Mucosa of rectum (tissue), 2 donors: ENCODE measurements at regions not wholly inside any gene's neighbourhood (a gene's known extent, or its start where the extent isn't known, plus 50 kb on each side); places are given as distances from the start of the nearest gene placed in this dataset.

Experiments
- H3K27ac ChIP-seq, 2 donors: one replicate each; pipeline ENCODE4 v1.7.0; 2013; ENCODE audit warnings: inconsistent platforms in 2 of 2, low read depth in 2 of 2, low read length in 2 of 2
- H3K27me3 ChIP-seq, 2 donors: one replicate each; pipeline ENCODE4 v1.7.0; 2013; ENCODE audit warnings: low read length in 2 of 2; ENCODE audit not compliant: control insufficient read depth in 2 of 2, insufficient read depth in 2 of 2
- H3K36me3 ChIP-seq, 2 donors: one replicate each; pipeline ENCODE4 v1.7.0; 2013; ENCODE audit warnings: low read length in 2 of 2; ENCODE audit not compliant: control insufficient read depth in 2 of 2, insufficient read depth in 2 of 2
- H3K4me1 ChIP-seq, 2 donors: one replicate each; pipeline ENCODE4 v1.7.0; 2013; ENCODE audit warnings: low read length in 2 of 2, mild to moderate bottlenecking in 1 of 2; ENCODE audit not compliant: control insufficient read depth in 2 of 2, insufficient read depth in 2 of 2
- H3K4me3 ChIP-seq, 2 donors: one replicate each; pipeline ENCODE4 v1.7.0; 2013; ENCODE audit warnings: low read length in 2 of 2
- H3K9ac ChIP-seq, 2 donors: one replicate each; pipeline ENCODE4 v1.7.0; 2013; ENCODE audit warnings: low read length in 2 of 2, low read depth in 1 of 2, mild to moderate bottlenecking in 1 of 2
- H3K9me3 ChIP-seq, 2 donors: one replicate each; pipeline ENCODE4 v1.7.0; 2013; ENCODE audit warnings: low read length in 2 of 2; ENCODE audit not compliant: control insufficient read depth in 2 of 2
- donor health status: healthy.
- donor health status: Normal muscosa, but diverticular disease.

DNA sequence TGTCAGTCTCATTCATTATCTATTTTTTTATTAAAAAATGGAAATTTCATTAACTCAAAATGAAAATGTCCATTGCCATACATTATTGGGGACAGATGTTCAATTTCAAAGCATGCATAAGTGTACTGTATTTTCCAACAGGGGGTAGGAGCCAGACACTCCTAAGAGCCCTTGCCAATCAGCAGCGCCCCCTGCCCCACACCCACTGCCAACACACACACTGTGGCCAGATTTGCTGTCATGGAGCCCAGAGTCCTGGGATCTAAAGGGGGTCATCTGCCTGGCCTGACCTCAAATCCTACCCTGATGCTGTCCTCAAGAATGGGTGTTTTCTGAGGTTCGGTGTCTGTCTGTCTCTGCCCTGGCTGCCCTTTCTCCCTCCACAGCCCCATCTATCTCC, 162.2 kb upstream of the TWIST2 start:
- Histone ChIP-seq H3K27me3 (no peaks in the 10 kb centered on the region), H3K9ac (no peak overlapping the region), H3K27ac (no peak overlapping the region), H3K4me3 (no peak overlapping the region), H3K4me1 (no peaks in the 10 kb centered on the region), H3K9me3 (no peaks in the 10 kb centered on the region), H3K36me3 (no peaks in the 10 kb centered on the region)

DNA sequence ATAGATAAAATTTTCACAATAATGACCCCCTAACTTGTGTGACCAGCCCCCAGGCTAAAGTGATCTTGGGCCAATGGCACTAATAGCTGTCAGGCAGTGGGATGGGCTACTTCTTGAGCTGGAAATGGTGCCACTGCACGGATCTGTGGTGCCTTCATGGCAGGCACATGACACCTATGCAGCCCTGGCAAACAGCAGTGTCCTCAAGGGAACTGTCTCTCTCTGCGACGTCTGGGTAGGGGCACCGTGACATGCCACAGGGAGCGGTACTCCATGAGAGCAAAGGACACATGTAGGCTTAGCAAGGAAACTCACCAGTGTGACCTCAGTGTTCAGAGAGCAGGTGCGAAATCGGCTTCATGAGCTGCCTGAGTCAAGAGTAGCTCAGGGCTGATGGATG, 161.7 kb upstream of the TWIST2 start:
- H3K27ac ChIP-seq, result no peak overlapping the region
- H3K4me3 ChIP-seq, result no peak overlapping the region
- no peaks in the 10 kb centered on the region for H3K27me3 ChIP-seq
- H3K36me3 ChIP-seq, result no peaks in the 10 kb centered on the region
- no peaks in the 10 kb centered on the region for H3K4me1 ChIP-seq
- no peaks in the 10 kb centered on the region for H3K9me3 ChIP-seq
- no peak overlapping the region for H3K9ac ChIP-seq

DNA sequence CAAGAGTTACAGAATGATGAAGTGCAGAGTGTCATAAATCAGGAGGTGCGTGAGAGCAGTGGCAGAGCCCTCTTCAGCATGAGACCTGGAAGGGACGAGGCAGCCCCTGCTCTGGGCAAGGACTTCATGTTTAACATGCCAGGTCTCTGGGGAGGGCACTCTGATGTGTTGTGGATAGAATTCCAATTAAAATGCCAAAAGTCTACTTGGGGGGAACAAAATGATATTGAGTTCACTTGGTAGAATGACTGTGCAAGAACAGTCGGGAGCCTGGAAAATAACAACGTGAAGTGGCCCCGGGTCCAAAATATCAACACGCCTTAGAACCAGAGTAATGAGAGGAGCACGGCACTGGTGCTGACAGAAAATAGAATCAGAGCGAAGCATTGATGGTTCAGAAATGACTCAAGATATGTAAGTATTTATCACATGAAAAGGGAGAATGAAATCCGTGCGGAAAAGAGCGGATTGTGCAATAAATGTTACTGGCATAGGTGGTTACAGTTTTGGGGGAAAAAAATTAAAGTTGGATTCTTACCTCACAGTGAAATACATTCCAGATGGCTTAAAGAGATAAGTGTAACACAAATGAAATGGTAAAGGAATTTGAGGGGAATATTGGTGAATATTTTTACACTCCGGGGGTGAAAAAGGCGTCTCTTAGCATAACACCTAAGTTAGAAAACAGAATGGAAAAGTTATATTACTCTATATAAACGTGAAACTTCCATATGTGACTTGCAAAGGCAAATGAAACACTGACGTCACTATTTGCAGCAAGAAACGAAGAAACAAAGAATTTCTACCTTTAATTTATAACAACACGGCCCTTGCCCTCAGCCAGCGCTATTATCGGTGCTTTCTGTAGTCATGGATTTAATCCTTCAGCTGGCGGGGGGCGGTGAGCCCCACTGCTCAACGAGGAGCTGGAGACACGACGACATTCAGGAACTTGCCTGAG, 159.4 kb upstream of the TWIST2 start:
- Histone ChIP-seq H3K27ac (no peak overlapping the region), H3K27me3 (no peaks in the 10 kb centered on the region), H3K36me3 (no peaks in the 10 kb centered on the region), H3K4me1 (no peaks in the 10 kb centered on the region), H3K9ac (no peak overlapping the region), H3K4me3 (no peak overlapping the region), H3K9me3 (no peaks in the 10 kb centered on the region)

DNA sequence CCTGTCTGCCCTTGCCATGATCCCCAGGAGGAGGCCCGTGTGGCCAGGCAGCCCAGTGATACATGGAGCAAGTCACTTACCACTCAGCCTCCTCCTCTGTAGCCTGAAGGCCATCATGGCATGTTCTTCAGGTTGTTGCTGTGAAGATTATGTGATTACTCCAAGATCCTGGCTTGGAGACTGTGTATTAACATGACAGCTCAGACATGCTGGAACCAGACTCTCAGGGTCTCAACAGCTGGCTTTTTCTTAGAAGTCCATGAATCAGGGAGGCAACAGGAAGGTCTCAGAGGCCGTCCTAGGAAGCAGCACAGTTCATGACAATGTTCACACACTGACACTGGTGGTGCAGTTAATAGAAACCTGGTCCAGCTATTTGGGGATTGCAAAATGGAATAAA, 158.6 kb upstream of the TWIST2 start:
- H3K27ac ChIP-seq, result no peak overlapping the region
- no peaks in the 10 kb centered on the region for H3K9me3 ChIP-seq
- no peaks in the 10 kb centered on the region for H3K36me3 ChIP-seq
- no peak overlapping the region for H3K9ac ChIP-seq
- no peak overlapping the region for H3K4me3 ChIP-seq
- H3K27me3 ChIP-seq, result no peaks in the 10 kb centered on the region
- H3K4me1 ChIP-seq, result no peaks in the 10 kb centered on the region

DNA sequence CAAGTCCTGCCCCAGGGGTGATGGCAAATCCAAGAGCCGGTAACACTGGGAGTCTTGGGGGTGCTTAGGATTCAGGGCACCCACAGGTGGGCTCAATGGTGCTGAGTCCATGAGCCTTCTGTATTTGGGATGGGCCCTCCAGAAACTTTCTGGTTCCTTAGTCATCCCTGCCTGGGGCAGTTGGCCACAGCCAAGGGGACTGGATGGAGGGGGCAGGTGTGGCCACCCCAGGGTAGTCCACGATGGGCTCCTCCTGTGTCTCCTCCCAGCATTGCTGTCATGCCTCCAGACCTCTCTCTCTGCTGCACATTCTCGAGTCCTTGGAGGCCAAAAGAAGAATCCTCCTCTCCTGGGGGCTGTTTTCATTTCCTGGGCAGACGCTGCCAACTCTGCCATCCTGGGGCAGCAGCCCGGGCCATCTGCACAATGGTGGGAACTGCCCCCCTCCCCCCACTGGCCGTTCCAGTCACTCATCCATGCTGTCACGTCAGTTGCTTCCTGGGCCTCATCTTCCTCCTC, 158.0 kb upstream of the TWIST2 start:
- no peak overlapping the region for H3K27ac ChIP-seq
- H3K4me1 ChIP-seq, result no peaks in the 10 kb centered on the region
- H3K9ac ChIP-seq, result no peak overlapping the region

DNA sequence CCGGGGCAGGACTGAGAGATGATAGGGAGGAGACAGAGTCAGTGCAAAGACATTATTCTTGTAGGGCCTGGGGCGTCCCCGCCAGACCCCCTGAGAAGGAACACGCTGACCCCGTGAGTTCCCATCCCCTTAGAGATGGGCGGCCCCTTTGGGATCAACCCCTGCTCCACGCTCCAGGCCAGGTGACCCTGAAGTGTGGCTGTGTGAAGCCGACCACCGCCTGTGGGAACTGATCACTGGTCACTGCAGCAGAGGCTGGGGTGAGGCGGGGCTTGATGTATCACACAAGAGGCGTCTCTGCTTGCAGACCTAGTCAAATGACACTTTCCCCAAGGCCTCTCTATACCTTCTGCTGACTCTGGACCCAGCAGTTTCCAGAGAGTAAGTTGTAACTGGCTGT, 157.4 kb upstream of the TWIST2 start:
- Histone ChIP-seq H3K9ac (no peak overlapping the region), H3K27me3 (no peaks in the 10 kb centered on the region), H3K4me1 (no peaks in the 10 kb centered on the region), H3K4me3 (no peak overlapping the region), H3K36me3 (no peaks in the 10 kb centered on the region), H3K9me3 (no peaks in the 10 kb centered on the region), H3K27ac (no peak overlapping the region)

More for the DNA sequence above, 158.0 kb upstream of the TWIST2 start:
- no peaks in the 10 kb centered on the region for H3K36me3 ChIP-seq
- H3K9me3 ChIP-seq, result no peaks in the 10 kb centered on the region
- H3K27me3 ChIP-seq, result no peaks in the 10 kb centered on the region
- H3K4me3 ChIP-seq, result no peak overlapping the region

DNA sequence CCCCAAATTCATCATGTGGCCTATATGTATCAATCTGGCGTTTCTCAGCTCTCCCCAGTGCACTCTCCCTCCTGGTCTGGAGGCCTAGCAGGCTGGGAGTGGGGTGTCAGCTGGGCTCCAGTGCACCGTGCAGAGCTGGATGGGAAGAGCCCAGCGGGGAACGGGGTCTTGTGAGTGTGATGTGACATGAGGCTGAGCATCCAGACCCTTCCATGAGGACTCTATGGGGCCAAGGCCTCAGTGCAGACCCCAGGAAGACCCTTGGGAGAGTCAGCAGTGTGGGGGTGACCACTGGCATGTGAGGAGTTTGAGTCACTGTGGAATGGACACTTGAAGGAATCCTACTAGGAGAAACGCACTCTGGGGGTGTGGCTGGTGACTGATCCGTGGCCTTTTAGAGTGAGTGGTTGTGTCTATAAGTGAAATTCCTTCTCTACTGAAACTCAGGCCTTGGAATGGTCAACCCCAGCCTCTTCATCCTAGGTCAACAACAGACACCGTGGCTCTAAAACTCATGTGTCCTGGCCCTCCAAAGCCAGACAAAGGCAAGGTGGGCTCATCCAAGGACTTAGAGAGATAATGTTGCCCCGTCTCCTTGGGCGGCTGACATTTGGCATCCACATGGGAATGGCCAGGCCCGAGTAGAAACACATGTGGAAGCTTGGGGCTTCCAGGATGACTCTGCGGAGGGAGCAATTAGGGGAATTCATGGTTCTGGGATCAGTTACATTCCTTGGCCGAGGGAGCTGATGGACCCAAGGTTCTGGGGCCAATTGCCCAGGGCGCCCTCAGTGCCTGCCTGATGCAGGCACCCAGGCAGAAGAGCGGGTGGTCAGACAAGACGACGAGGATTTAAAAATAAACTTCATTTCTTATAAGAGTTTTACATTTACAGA, 156.0 kb upstream of the TWIST2 start:
- Histone ChIP-seq H3K36me3 (no peaks in the 10 kb centered on the region), H3K4me3 (no peak overlapping the region), H3K9me3 (no peaks in the 10 kb centered on the region), H3K27ac (no peak overlapping the region), H3K27me3 (no peaks in the 10 kb centered on the region), H3K9ac (no peak overlapping the region), H3K4me1 (no peaks in the 10 kb centered on the region)

DNA sequence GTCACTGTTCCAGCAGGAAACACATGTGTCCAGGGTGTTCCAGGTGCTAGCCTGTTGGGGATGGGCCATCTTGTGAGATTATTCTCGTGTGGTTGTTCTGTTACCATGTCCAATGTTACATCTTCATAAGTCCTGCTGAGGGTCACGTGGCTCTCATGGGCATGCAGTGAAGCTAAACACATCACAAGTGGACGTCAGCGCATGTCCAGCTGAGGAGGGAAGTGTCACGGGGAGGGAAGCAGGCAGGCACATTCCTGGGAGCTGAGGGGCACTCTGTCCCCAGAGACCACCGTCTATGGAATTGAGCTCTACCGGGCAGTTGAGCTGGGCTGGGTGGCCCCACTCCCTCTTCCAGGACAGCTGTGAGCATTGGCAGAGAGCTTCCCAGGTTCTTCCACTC, 155.3 kb upstream of the TWIST2 start:
- Histone ChIP-seq H3K4me1 (no peaks in the 10 kb centered on the region), H3K9ac (no peak overlapping the region), H3K4me3 (no peak overlapping the region), H3K27me3 (no peaks in the 10 kb centered on the region), H3K27ac (no peak overlapping the region), H3K36me3 (no peaks in the 10 kb centered on the region), H3K9me3 (no peaks in the 10 kb centered on the region)

DNA sequence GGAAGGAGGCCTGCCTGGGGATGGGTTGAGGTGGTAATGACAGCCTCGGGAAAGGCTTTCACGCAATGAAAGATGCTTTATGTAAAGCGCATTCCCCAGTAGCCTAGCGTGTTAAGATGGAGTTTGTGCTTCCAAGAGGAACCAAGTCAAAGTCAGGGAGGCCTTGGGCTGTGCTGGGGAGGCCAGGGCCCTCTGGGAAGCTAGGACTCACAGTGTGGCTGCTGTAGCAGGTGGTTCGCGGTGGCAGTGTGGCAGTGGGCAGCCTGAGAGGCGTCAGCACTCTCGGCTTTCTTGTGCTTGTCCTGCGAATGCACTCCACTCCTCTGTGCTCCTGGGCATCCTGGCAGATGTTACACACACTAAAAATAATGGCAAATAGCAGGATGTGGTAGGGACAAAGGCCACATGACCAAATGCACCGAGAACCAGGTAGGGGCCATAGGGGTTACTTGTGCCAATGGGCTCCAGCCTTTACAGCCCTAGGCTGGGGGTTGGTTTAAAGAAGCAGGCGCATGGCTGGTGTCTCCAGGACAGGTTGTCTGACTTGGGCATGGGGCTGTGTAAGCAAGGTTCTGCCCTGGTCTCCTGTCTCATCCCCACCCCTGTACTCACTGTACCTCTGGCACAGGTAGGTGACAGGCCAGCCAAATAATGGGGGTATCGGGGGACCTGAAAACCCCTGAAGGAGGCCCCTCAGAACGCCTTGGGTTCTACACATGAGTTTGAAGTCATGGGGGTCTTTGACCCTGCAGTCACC, 154.4 kb upstream of the TWIST2 start:
- Histone ChIP-seq H3K4me1 (no peaks in the 10 kb centered on the region), H3K9me3 (no peaks in the 10 kb centered on the region), H3K9ac (no peak overlapping the region), H3K4me3 (no peak overlapping the region), H3K27ac (no peak overlapping the region), H3K36me3 (no peaks in the 10 kb centered on the region), H3K27me3 (no peaks in the 10 kb centered on the region)
